ENCODE measurements at regions not wholly inside any gene's neighbourhood (a gene's known extent, or its start where the extent isn't known, plus 50 kb on each side); places are given as distances from the start of the nearest gene placed in this dataset.
A peak's percentile ranks its signal among the peaks of the same experiment; 100 is the strongest.

GRCh38 chr1:80799457-80799856 lies 1001.3 kb upstream of the ADGRL2 start:
- no peak overlapping the region for H3K4me3 ChIP-seq (ENCODE audit: low read depth, low read length)

DNA sequence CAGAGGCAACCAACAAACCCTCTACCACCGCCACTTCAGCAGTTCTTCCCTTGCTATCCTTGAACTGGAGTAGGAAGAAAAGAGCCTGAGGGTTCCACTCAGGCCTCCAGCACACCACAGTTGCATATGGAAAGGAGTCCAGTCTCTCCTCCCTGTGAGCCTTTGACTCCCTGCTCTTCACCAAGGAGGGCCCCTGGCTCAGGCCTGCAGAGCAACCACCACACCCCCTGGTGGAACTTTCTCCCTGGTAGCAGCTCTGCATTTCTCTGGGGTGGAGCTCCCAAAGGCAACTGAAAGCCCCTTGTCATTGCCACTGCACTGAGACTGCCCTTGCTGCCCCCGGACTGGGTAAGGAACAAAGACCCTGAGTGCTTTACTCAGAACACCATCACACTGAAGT lies 1021.5 kb upstream of the ADGRL2 start:
- TF ChIP-seq, protein P1, sequence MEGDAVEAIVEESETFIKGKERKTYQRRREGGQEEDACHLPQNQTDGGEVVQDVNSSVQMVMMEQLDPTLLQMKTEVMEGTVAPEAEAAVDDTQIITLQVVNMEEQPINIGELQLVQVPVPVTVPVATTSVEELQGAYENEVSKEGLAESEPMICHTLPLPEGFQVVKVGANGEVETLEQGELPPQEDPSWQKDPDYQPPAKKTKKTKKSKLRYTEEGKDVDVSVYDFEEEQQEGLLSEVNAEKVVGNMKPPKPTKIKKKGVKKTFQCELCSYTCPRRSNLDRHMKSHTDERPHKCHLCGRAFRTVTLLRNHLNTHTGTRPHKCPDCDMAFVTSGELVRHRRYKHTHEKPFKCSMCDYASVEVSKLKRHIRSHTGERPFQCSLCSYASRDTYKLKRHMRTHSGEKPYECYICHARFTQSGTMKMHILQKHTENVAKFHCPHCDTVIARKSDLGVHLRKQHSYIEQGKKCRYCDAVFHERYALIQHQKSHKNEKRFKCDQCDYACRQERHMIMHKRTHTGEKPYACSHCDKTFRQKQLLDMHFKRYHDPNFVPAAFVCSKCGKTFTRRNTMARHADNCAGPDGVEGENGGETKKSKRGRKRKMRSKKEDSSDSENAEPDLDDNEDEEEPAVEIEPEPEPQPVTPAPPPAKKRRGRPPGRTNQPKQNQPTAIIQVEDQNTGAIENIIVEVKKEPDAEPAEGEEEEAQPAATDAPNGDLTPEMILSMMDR (conservative IDR thresholded peaks at IDR 0.05; ENCODE audit: low read depth, low read length): peak; percentile 4
- H3K4me3 ChIP-seq (ENCODE audit: low read depth, low read length): no peak overlapping the region
- DNase-seq (ENCODE audit: low read depth): no peak

More at GRCh38 chr1:80799457-80799856, 1001.3 kb upstream of the ADGRL2 start:
- TF ChIP-seq, protein P1 (conservative IDR thresholded peaks at IDR 0.05; ENCODE audit: low read depth, low read length): peak; percentile 33
- DNase-seq (ENCODE audit: low read depth): no peak

DNA sequence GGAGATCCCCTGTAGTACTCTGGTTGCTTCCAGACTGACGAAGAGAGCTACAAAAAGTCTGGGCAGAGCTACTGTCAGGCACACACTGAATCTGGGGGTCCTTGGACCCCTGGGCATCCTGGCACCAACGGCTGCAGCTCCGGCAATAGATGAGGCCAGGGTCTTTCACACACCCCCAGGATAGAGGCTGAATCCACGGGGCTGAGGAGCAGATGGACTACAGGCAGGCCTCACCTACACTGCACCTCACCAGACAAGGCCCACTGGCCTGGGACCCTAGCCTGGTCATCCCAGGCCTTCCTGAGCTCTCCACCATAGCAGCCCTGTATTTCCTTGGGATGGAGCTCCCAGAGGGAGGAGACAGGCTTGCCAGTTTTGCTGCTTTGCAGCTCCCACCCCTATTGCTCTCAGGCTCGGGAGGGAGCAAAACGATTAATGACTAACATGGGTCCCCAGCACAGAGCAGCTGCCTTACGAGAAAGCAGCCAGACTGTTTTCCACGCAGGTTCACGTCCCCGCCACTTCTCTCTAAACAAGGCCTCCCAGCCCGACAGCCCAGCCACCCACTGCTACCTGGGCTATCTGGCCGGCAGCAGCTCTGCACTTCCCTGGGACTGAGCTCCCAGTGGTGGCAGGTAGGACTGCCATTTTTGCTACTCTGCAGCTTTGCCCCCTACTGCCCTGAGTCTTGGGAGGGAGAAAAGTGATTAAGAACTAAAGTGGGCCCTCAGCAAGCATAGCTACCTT lies 1022.5 kb upstream of the ADGRL2 start:
- TF ChIP-seq, protein P1 (conservative IDR thresholded peaks at IDR 0.05; ENCODE audit: low read depth, low read length): no peak
- no peak for DNase-seq (ENCODE audit: low read depth)
- H3K4me3 ChIP-seq (ENCODE audit: low read depth, low read length): no peak overlapping the region

GRCh38 chr1:80776266-80776665 lies 1024.5 kb upstream of the ADGRL2 start:
- no peak for DNase-seq (ENCODE audit: low read depth)
- TF ChIP-seq, protein P1 (conservative IDR thresholded peaks at IDR 0.05; ENCODE audit: low read depth, low read length): no peak
- no peak overlapping the region for H3K4me3 ChIP-seq (ENCODE audit: low read depth, low read length)

GRCh38 chr1:80769208-80769750 lies 1031.5 kb upstream of the ADGRL2 start:
- H3K4me3 ChIP-seq (ENCODE audit: low read depth, low read length): no peak overlapping the region
- TF ChIP-seq, protein P1 (conservative IDR thresholded peaks at IDR 0.05; ENCODE audit: low read depth, low read length): no peak
- DNase-seq (ENCODE audit: low read depth): no peak

- TF ChIP-seq, protein P1 (conservative IDR thresholded peaks at IDR 0.05; ENCODE audit: low read depth, low read length): no peak
- H3K4me3 ChIP-seq (ENCODE audit: low read depth, low read length): no peak overlapping the region
- no peak for DNase-seq (ENCODE audit: low read depth)
These were observed 1033.0 kb upstream of the ADGRL2 start for GRCh38 chr1:80767711-80768110.

DNA sequence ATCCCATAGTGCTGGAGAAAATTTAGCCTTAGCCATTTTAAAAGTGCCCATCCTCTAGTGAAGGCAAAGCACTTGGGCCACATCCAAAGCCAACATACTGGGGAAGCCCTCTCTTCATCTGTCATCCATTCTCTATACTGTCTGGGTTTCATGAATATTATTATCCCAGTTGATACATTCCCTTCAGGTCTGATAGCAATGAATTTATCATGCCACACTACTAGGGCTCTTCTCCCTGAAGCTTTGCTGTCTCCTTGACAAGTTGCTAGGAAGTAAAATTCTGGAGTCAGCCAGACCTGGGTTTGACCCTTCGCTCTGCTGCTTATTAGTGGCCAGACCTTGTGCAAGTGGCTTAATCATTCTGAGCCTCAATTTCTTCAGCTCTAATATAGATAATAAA lies 1041.4 kb upstream of the ADGRL2 start:
- no peak overlapping the region for H3K4me3 ChIP-seq (ENCODE audit: low read depth, low read length)
- no peak for DNase-seq (ENCODE audit: low read depth)
- TF ChIP-seq, protein P1 (conservative IDR thresholded peaks at IDR 0.05; ENCODE audit: low read depth, low read length): no peak

Measured in epithelial cell of proximal tubule (primary cell).